SH-SY5Y (cell line): ENCODE measurements at regions not wholly inside any gene's neighbourhood (a gene's known extent, or its start where the extent isn't known, plus 50 kb on each side); places are given as distances from the start of the nearest gene placed in this dataset.

ENCODE experiments used
- GATA2 ChIP-seq: IDR thresholded peaks from 2 replicates; pipeline ENCODE4 v1.6.1; 2011; ENCODE audit warnings: mild to moderate bottlenecking, low read depth, low read length
- GATA3 ChIP-seq: IDR thresholded peaks from 2 replicates; pipeline ENCODE4 v1.6.1; 2011; ENCODE audit warnings: low read depth, mild to moderate bottlenecking, low read length, moderate library complexity

DNA sequence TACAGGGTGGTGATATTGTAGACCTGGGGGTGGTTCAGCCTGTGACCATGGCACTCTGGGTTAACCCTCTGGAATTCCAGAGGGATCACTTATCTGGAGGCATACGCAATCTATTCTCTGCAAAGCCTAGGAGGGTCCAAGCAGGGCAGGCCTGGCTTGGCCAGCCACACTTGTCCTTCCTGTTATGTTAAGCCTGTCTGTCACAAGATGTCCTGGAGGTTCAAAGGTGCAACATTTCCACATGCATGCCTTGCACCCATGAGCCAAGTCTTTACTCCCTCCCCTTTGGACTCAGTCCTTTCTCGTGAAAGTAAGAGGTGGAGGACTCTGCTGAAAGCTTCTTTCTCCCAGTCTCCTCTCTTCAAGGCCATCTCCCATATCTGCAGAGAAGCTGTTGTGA, 345.1 kb downstream of the HHIPL2 start:
- TF ChIP-seq GATA3 (no peak), GATA2 (no peak)
